GM12891 (cell line): ENCODE measurements at regions not wholly inside any gene's neighbourhood (a gene's known extent, or its start where the extent isn't known, plus 50 kb on each side); places are given as distances from the start of the nearest gene placed in this dataset.

Experiments used
- POLR2A ChIP-seq: IDR thresholded peaks from 2 replicates; pipeline ENCODE4 v1.6.1; 2011; ENCODE audit warnings: low read depth, low read length, control low read depth
- SPI1 ChIP-seq: IDR thresholded peaks from 2 replicates; pipeline ENCODE4 v1.6.1; 2011; ENCODE audit warnings: low read depth, low read length, control low read depth
- TAF1 ChIP-seq: IDR thresholded peaks from 2 replicates; pipeline ENCODE4 v1.6.1; 2011; ENCODE audit warnings: low read depth, low read length, control low read depth

DNA sequence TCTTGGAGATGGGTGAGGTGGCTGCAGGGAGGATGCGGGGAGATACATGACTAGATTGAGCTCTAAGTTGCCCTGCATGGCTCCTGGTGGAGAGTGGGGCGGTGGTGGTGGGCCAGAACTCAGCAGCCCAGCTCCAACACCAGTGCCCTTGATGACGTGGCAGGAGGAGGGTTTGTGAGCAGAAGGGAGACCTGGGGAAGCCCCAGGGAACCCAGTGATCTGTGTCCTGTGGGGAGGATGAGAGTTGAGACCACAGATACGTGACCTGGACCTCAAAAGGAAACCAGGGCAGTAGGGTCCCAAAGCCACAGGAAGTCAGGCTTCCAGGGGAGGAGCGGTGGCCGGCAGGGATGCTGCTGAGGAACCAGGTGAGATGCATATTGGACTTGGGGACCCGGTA is 989.1 kb upstream of the TMEM132C start:
- TF ChIP-seq POLR2A (no peak), TAF1 (no peak), SPI1 (no peak)
